ENCODE measurements at regions not wholly inside any gene's neighbourhood (a gene's known extent, or its start where the extent isn't known, plus 50 kb on each side); places are given as distances from the start of the nearest gene placed in this dataset.

GRCh38 chr1:234709473-234710228 lies 99.7 kb upstream of the IRF2BP2 start:
- DNase-seq (ENCODE audit: low read depth in 2 of 2, low spot score in 1 of 2) = no peak

DNA sequence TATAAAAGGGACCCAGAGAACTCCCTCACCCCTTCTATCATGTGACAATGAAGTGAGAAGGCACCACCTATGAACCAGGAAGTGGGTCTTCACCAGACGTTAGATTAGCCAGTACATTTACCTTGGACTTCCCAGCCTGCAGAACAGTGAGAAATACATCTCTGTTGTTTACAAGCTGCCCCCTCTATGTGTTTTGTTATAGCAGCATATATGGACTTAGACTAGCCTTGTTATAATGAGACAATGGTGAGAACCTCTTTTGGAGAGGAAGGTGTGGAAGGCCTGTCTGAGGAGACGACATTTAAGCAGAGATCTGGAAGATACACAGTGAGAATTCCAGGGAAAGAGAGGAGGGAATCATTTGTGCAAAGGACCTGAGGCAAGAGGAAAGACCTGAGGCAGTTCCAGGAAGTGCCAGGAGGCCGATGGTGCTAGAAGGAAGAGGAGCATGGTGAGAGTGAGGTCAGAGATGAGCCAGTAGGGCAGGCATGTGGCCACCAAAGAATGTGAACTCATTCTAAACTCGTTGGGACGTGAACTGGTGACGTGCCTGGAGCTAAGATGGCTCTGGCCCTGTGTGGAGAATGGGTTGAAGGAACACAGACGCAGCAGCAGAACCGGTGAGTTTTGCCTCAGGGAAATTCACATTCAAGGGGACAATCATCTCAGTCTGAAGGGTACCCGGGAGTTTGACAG lies 98.9 kb upstream of the IRF2BP2 start:
- no peak for DNase-seq (ENCODE audit: low read depth in 2 of 2, low spot score in 1 of 2)

DNA sequence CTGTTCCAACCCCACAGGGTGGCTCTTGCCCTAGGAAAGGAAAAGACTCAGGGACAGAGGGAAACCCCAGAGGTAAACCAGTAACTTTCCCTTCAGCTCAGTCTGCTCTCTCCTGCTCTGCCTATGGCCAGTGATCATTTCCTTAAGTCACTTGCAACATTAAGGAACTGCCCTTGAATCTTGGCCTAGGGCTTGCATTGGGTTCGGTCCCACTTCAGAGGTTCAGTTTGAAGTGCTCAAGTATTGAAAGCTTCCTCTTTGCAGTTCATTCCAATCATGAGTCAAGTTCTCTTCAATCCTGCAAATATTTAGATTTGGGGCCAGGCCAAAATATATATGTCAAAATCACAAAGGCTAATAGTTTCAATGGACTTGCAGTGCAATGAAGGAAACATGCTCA lies 97.7 kb upstream of the IRF2BP2 start:
- DNase-seq (ENCODE audit: low read depth in 2 of 2, low spot score in 1 of 2) = no peak

GRCh38 chr1:234706931-234707330 lies 97.0 kb upstream of the IRF2BP2 start:
- no peak for DNase-seq (ENCODE audit: low read depth in 2 of 2, low spot score in 1 of 2)

- no peak for DNase-seq (ENCODE audit: low read depth in 2 of 2, low spot score in 1 of 2)
Observed at GRCh38 chr1:234706199-234706598, 96.2 kb upstream of the IRF2BP2 start.

GRCh38 chr1:234705615-234706014 lies 95.6 kb upstream of the IRF2BP2 start:
- no peak for DNase-seq (ENCODE audit: low read depth in 2 of 2, low spot score in 1 of 2)

GRCh38 chr1:234704106-234704887 lies 94.3 kb upstream of the IRF2BP2 start:
- no peak for DNase-seq (ENCODE audit: low read depth in 2 of 2, low spot score in 1 of 2)

DNA sequence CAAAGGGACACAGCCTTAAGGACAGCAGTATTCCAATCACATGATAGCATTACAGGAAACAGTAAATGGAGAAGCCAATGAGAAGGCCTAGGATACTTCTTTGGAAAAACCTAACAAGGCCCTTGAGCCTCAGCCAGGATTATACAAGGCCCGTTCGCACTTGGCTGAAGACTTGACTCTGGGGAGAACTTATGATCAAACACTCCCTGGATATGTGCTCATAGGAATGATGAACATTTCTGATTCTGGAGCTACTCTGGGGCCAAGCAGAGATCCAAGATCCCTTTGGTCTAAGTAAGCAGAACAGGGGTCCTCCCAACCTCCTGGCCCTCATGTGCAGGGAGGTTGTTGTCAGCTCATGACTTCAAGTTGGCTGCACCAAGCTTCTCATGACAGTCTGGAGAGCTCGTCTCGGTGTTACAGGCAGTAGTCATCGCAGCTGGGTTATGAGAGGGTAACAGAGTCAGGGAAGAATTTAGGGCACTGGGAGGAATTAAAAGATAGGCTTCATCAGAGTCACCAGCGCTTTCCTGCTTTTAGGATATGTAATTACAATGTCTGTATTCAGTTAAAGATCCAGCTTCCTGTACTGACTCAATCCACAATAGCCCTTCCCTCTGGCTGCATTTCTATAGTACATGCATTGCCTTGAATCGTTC lies 92.5 kb upstream of the IRF2BP2 start:
- DNase-seq (ENCODE audit: low read depth in 2 of 2, low spot score in 1 of 2) = no peak

- no peak for DNase-seq (ENCODE audit: low read depth in 2 of 2, low spot score in 1 of 2)
Observed at GRCh38 chr1:234701737-234702341, 91.9 kb upstream of the IRF2BP2 start.

DNA sequence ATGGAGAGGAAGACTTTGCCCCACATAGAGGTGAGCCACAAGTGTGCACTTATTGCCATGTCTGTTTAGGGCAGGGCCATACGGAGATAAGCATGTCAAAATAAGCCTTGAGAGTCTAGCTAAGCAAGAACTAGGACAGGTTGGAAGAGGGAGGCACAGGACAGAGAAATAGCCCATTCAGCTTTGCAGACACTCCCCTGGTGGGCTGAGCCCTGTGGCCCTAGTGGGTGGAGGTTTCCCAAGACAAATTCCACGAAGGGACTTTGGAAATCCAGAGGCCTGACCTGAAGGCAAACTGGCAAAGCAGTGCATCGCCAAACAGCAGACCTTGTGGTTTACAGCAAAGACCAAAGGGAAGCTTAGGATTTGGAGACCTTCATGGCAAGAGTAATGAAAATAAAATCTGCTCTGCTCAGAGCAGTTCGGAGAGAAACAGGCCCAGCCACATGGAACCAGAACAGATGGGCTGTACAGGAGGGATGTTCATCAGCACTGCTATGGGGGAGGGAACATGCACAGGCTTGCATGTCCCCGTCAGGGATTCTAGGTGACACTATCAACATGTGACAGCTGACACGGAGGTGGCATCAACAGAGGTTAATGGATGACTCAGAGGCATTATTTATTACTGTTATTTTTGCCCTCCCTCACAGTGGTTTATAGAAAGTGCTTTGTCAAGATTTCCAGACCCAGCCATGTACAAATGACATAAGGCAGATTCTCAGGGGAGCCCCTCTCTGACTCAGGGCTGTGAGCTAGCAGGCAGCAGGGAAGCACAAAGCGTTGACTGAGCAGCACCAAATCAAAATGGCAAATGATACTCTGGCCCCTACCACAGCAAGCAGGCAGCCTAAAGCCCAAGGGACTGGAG lies 90.1 kb upstream of the IRF2BP2 start:
- no peak for DNase-seq (ENCODE audit: low read depth in 2 of 2, low spot score in 1 of 2)

- DNase-seq (ENCODE audit: low read depth in 2 of 2, low spot score in 1 of 2) = no peak
Observed at GRCh38 chr1:234698686-234699085, 88.7 kb upstream of the IRF2BP2 start.

DNA sequence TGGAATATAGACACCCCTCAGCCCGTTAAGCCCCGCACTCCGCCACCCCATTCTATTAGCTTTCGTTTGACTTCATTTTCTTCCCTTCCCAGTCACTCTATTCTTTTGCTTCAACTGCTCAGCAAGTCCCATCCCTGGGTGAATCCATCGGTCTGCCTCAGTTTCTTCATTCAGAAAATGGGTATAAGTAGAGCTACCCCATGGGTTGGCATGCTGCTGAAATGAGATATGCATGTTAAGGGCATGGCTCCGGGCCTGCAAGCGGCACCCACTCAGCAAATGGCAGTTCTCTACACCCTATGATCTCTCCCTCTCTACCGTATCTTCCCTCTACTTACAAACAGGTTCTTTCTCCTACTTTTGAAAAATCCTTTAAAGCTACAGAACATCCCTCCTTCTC lies 87.8 kb upstream of the IRF2BP2 start:
- DNase-seq (ENCODE audit: low read depth in 2 of 2, low spot score in 1 of 2) = no peak

DNA sequence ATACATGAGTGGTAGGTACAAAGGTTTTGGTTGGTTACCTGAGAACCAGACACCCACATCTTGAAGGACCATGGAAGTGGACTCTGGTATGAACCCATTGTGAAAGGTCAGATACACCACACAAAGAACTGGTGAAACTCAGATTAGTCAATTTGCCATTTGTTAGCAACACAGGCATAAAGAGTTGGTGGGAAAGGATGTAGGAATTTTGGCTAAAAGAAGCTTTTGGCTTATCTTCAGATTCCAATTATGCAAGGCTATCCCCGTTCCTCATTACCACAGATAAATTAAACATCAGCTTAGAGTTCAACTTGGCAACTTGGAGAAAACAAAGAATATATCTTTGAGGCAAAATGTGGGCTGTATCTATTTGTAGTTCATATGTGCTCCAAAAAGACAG lies 87.0 kb upstream of the IRF2BP2 start:
- no peak for DNase-seq (ENCODE audit: low read depth in 2 of 2, low spot score in 1 of 2)

- no peak for DNase-seq (ENCODE audit: low read depth in 2 of 2, low spot score in 1 of 2)
Observed at GRCh38 chr1:234696148-234696576, 86.2 kb upstream of the IRF2BP2 start.

DNA sequence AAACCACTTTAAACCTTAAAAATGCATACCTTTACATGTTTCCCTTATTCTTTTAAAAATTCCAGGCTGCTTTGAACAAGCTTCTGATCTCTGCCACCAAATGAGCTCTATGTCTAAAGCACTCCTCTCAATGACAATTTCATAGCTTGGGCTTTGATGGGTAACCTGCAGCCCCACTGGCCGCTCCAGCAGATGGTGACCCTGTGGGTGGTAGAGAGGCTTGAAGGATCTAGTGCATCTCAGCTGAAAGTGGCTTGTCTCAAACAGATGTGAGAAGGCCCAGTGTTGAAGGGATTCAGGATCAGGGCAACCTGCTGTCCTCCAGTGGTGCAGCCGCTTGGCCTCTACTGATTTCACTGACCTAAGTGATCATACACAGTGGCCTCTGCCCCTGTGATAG lies 84.7 kb upstream of the IRF2BP2 start:
- no peak for DNase-seq (ENCODE audit: low read depth in 2 of 2, low spot score in 1 of 2)

GRCh38 chr1:234692966-234693580 lies 83.1 kb upstream of the IRF2BP2 start:
- no peak for DNase-seq (ENCODE audit: low read depth in 2 of 2, low spot score in 1 of 2)

DNA sequence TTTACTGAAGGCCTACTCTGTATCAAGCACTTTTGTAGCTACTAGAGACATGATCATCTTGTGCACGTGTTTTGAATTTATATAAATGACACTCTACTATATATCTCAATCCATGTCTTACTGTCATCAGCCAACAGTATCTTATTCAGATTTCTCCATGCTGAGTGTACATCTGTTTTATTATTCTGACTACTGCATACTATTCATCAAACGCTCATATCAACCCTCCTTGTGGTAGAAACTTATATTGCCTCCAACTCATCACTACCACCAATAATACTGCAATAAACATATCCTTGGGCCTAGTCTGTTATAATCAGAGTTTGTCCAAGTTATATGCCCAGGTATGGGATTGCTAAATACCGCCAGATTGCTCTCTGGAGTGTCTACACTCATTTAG lies 81.6 kb upstream of the IRF2BP2 start:
- no peak for DNase-seq (ENCODE audit: low read depth in 2 of 2, low spot score in 1 of 2)

DNA sequence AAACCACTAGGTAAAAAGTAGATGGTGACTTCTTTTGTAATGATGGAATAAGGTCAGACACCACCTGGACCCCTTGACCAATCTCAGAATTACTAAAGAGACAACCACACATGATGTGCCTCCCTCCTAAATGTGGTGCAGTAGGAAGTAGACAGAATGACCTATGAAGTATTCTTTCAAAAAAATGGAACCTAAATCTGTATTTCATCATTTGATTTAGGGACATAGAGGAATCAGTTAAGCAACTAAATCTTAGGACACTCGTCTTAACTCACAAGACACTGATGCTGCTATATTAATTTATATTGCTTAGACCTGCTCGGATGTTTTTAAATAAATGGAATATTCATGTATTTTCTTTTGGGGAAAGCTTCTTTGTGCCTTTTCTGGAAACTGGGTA lies 80.9 kb upstream of the IRF2BP2 start:
- DNase-seq (ENCODE audit: low read depth in 2 of 2, low spot score in 1 of 2) = no peak

GRCh38 chr1:234689236-234689635 lies 79.3 kb upstream of the IRF2BP2 start:
- no peak for DNase-seq (ENCODE audit: low read depth in 2 of 2, low spot score in 1 of 2)

GRCh38 chr1:234687011-234687410 lies 77.0 kb upstream of the IRF2BP2 start:
- no peak for DNase-seq (ENCODE audit: low read depth in 2 of 2, low spot score in 1 of 2)

Measured in stimulated activated CD8-positive, alpha-beta memory T cell treated with anti-CD3 and anti-CD28 coated beads, Interleukin-4, amount 100 ng/mL, for 4 hours (primary cell).